Hepatocyte (in vitro differentiated cells): ENCODE measurements at regions not wholly inside any gene's neighbourhood (a gene's known extent, or its start where the extent isn't known, plus 50 kb on each side); places are given as distances from the start of the nearest gene placed in this dataset.

ENCODE experiments used
- EZH2 ChIP-seq: fragments of 200-600 bp; sonication (generic); IDR thresholded peaks from 2 replicates; pipeline ENCODE4 v1.6.1; 2016; ENCODE audit warnings: antibody characterized with exemption, mild to moderate bottlenecking, borderline replicate concordance
- TF ChIP-seq, protein P1 (sequence below): fragments of 200-600 bp; sonication (generic); IDR thresholded peaks from 2 replicates; pipeline ENCODE4 v1.5.1; 2016; ENCODE audit warnings: antibody characterized with exemption, mild to moderate bottlenecking; ENCODE audit not compliant: poor library complexity

DNA sequence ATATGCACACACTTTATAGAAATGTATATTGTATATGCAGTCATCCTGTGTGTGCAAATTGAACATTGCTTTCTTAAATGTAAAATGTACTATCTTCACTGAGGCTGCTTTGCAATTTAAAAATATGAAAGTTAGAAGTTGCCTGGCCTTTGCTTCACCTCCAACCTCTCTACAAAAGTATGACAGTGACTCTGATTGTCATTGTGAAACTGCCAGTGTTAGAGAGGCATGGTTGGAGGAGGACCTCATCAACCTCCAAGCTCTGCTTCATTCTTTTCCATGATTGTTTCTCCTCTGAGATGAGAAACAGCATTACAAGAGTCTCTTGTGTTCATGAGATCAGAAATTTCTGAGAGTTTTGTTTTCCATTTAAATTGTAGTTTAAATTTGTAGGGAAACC lies 185.5 kb downstream of the ZC3H11B start:
- TF ChIP-seq, protein P1, sequence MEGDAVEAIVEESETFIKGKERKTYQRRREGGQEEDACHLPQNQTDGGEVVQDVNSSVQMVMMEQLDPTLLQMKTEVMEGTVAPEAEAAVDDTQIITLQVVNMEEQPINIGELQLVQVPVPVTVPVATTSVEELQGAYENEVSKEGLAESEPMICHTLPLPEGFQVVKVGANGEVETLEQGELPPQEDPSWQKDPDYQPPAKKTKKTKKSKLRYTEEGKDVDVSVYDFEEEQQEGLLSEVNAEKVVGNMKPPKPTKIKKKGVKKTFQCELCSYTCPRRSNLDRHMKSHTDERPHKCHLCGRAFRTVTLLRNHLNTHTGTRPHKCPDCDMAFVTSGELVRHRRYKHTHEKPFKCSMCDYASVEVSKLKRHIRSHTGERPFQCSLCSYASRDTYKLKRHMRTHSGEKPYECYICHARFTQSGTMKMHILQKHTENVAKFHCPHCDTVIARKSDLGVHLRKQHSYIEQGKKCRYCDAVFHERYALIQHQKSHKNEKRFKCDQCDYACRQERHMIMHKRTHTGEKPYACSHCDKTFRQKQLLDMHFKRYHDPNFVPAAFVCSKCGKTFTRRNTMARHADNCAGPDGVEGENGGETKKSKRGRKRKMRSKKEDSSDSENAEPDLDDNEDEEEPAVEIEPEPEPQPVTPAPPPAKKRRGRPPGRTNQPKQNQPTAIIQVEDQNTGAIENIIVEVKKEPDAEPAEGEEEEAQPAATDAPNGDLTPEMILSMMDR: no peak
- TF ChIP-seq EZH2: no peak
